SK-N-SH (cell line): ENCODE measurements at regions not wholly inside any gene's neighbourhood (a gene's known extent, or its start where the extent isn't known, plus 50 kb on each side); places are given as distances from the start of the nearest gene placed in this dataset.

ENCODE experiments used
- CTCF ChIA-PET: fragments of 300-600, 350-600 bp; formaldehyde crosslinking; extraction: SDS; loops from one replicate; lab custom pipeline; 2021; lab: Yijun Ruan, JAX
- POLR2A ChIA-PET: fragments of 350-600 bp; sonication (Branson Sonifier 250); formaldehyde crosslinking; extraction: SDS; loops from one replicate; lab custom pipeline; 2020; ENCODE audit warnings: antibody characterized with exemption, inconsistent platforms; lab: Yijun Ruan, JAX
- DNase-seq: peaks from one replicate; pipeline ENCODE4 v3.0.0; 2012
- H2AFZ ChIP-seq: fragments of 200-600 bp; sonication (generic); 2 replicates; pipeline ENCODE4 v1.8.1; 2016; ENCODE audit warnings: antibody characterized with exemption, mild to moderate bottlenecking, low read depth
- H3F3A ChIP-seq: fragments of 200-600 bp; sonication (generic); replicated peaks from 2 replicates; pipeline ENCODE3; 2016; ENCODE audit warnings: antibody characterized with exemption, mild to moderate bottlenecking; ENCODE audit not compliant: insufficient read depth
- H3K27ac ChIP-seq, 2 experiments: fragments of 200-500 bp in 1 of 2; fragments of 200-600 bp in 1 of 2; sonication (Bioruptor generic) in 1 of 2; sonication (generic), shearing (Covaris generic) in 1 of 2; 2 replicates each; pipeline versions ENCODE4 v1.5.1 to v1.6.1; 2014 to 2016; ENCODE audit warnings: low read depth in 2 of 2, inconsistent platforms in 1 of 2, low read length in 1 of 2, mild to moderate bottlenecking in 1 of 2, mixed read lengths in 1 of 2
- H3K27me3 ChIP-seq: fragments of 200-600 bp; sonication (generic), shearing (Covaris generic); 2 replicates; pipeline ENCODE4 v1.6.1; 2016; ENCODE audit warnings: mixed run types; ENCODE audit not compliant: insufficient read depth
- H3K36me3 ChIP-seq, 2 experiments: fragments of 200-500 bp in 1 of 2; fragments of 200-600 bp in 1 of 2; sonication (Bioruptor generic) in 1 of 2; sonication (generic) in 1 of 2; replicated peaks in 1 of 2; 2 replicates each; pipeline versions ENCODE3 to v1.5.1; 2014 to 2016; ENCODE audit warnings: low read length in 1 of 2, mild to moderate bottlenecking in 1 of 2; ENCODE audit not compliant: insufficient read depth in 2 of 2, control insufficient read depth in 1 of 2
- H3K4me1 ChIP-seq, 2 experiments: fragments of 200-500 bp in 1 of 2; fragments of 200-600 bp in 1 of 2; sonication (Bioruptor generic) in 1 of 2; sonication (generic), shearing (Covaris generic) in 1 of 2; 2 replicates each; pipeline versions ENCODE4 v1.5.1 to v1.6.1; 2014 to 2016; ENCODE audit warnings: low read depth in 1 of 2, low read length in 1 of 2, mixed run types in 1 of 2; ENCODE audit not compliant: insufficient read depth in 2 of 2, control insufficient read depth in 1 of 2
- H3K4me2 ChIP-seq: fragments of 200-600 bp; sonication (generic), shearing (Covaris generic); 2 replicates; pipeline ENCODE4 v1.6.1; 2017; ENCODE audit warnings: mixed run types
- H3K4me3 ChIP-seq, 2 experiments: fragments of 200-500 bp in 1 of 2; fragments of 200-600 bp in 1 of 2; sonication (Bioruptor generic) in 1 of 2; sonication (generic), shearing (Covaris generic) in 1 of 2; 2 replicates each; pipeline versions ENCODE4 v1.5.1 to v1.8.1; 2014 to 2016; ENCODE audit warnings: low read depth in 2 of 2, inconsistent platforms in 1 of 2, low read length in 1 of 2, mild to moderate bottlenecking in 1 of 2, mixed read lengths in 1 of 2, moderate library complexity in 1 of 2
- H3K79me2 ChIP-seq: fragments of 200-600 bp; sonication (generic); 2 replicates; pipeline ENCODE4 v1.8.1; 2017; ENCODE audit warnings: mild to moderate bottlenecking; ENCODE audit not compliant: insufficient read depth
- H3K9ac ChIP-seq: fragments of 200-600 bp; sonication (generic); 2 replicates; pipeline ENCODE4 v1.6.1; 2017; ENCODE audit warnings: mixed run types
- H3K9me2 ChIP-seq: fragments of 200-600 bp; sonication (generic); 2 replicates; pipeline ENCODE4 v1.6.1; 2017; ENCODE audit warnings: mixed run types
- H3K9me3 ChIP-seq: fragments of 200-600 bp; sonication (generic); 2 replicates; pipeline ENCODE4 v1.6.1; 2017; ENCODE audit warnings: mixed run types, mild to moderate bottlenecking, moderate library complexity
- H4K20me1 ChIP-seq: fragments of 200-600 bp; sonication (generic); 2 replicates; pipeline ENCODE4 v1.6.1; 2017; ENCODE audit warnings: mild to moderate bottlenecking, mixed run types; ENCODE audit not compliant: insufficient read depth
- CHD2 ChIP-seq: fragments of 150-350 bp; IDR thresholded peaks from 2 replicates; pipeline ENCODE4 v1.6.1; 2018; ENCODE audit warnings: low read length; ENCODE audit not compliant: partially characterized antibody
- CTCF ChIP-seq: fragments of 200-600 bp; sonication (generic); IDR thresholded peaks from 2 replicates; pipeline ENCODE4 v1.6.1; 2017; ENCODE audit warnings: antibody characterized with exemption, mild to moderate bottlenecking, moderate library complexity
- EZH2phosphoT487 ChIP-seq: fragments of 200-600 bp; sonication (generic); IDR thresholded peaks from 2 replicates; pipeline ENCODE4 v1.6.1; 2017; ENCODE audit warnings: low read depth, mixed run types, mild to moderate bottlenecking, antibody characterized with exemption, moderate library complexity, borderline replicate concordance
- FOSL2 ChIP-seq: IDR thresholded peaks from 2 replicates; pipeline ENCODE4 v1.4.0; 2012; ENCODE audit warnings: low read depth, mild to moderate bottlenecking, moderate library complexity, borderline replicate concordance
- FOXJ3 ChIP-seq: sonication (generic); formaldehyde crosslinking; IDR thresholded peaks from 2 replicates; pipeline ENCODE4 v1.5.1; 2020; ENCODE audit warnings: mild to moderate bottlenecking, missing genetic modification reagents
- GATA2 ChIP-seq: sonication (generic); formaldehyde crosslinking; IDR thresholded peaks from 2 replicates; pipeline ENCODE4 v1.5.0; 2020; ENCODE audit warnings: mild to moderate bottlenecking, missing genetic modification reagents
- JUND ChIP-seq: IDR thresholded peaks from 2 replicates; pipeline ENCODE4 v1.4.0; 2012
- MEF2A ChIP-seq: IDR thresholded peaks from 2 replicates; pipeline ENCODE4 v1.4.0; 2012; ENCODE audit warnings: low read depth, borderline replicate concordance
- MXI1 ChIP-seq: IDR thresholded peaks from 2 replicates; pipeline ENCODE4 v1.6.1; 2012; ENCODE audit warnings: mild to moderate bottlenecking, low read depth, low read length, improper control_type of control experiment
- NRF1 ChIP-seq: IDR thresholded peaks from 2 replicates; pipeline ENCODE4 v1.6.1; 2012; ENCODE audit warnings: low read depth, mild to moderate bottlenecking, low read length
- PBX3 ChIP-seq: IDR thresholded peaks from 2 replicates; pipeline ENCODE4; 2012
- POLR2AphosphoS5 ChIP-seq: IDR thresholded peaks from 2 replicates; pipeline ENCODE4 v1.6.1; 2012; ENCODE audit warnings: low read depth, low read length
- RAD21 ChIP-seq: IDR thresholded peaks from 2 replicates; pipeline ENCODE4 v1.6.1; 2012; ENCODE audit warnings: mild to moderate bottlenecking, low read length
- RXRA ChIP-seq: IDR thresholded peaks from 2 replicates; pipeline ENCODE4 v1.4.0; 2012; ENCODE audit warnings: low read depth, mild to moderate bottlenecking, borderline replicate concordance
- TCF12 ChIP-seq: IDR thresholded peaks from 2 replicates; pipeline ENCODE4 v1.4.0; 2012
- TEAD4 ChIP-seq: IDR thresholded peaks from 2 replicates; pipeline ENCODE4 v1.4.0; 2012; ENCODE audit warnings: mild to moderate bottlenecking, borderline replicate concordance; ENCODE audit not compliant: insufficient read depth
- USF1 ChIP-seq: IDR thresholded peaks from 2 replicates; pipeline ENCODE4 v1.4.0; 2012; ENCODE audit warnings: low read depth, borderline replicate concordance
- YY1 ChIP-seq: IDR thresholded peaks from 2 replicates; pipeline ENCODE4 v1.4.0; 2012; ENCODE audit warnings: low read depth, mild to moderate bottlenecking
- WGBS: methylation state at CpG from one replicate; pipeline ENCODE4 v1.1.6; 2017; ENCODE audit warnings: low lambda C conversion rate; 5-methylcytosine and 5-hydroxymethylcytosine counted together
- TF ChIP-seq, protein P1 (sequence below): IDR thresholded peaks from 2 replicates; pipeline ENCODE4 v1.4.0; 2012; ENCODE audit warnings: low read depth, borderline replicate concordance

- Histone ChIP-seq H3K9me2 (no peaks in the 10 kb centered on the region), H2AFZ (no peak overlapping the region), H3K27me3 (peaks cover 16% of the 10 kb centered on the region; the same call in 1 of the 2 replicates), H3K4me2 (no peak overlapping the region), H3K4me3 (no peak overlapping the region), H3K4me1 (no peaks in the 10 kb centered on the region), H3K79me2 (no peaks in the 10 kb centered on the region), H3K27ac (no peak overlapping the region), H3F3A (no peaks in the 10 kb centered on the region), H3K9me3 (no peaks in the 10 kb centered on the region), H3K9ac (no peak overlapping the region), H4K20me1 (no peaks in the 10 kb centered on the region), H3K36me3 (no peaks in the 10 kb centered on the region)
- ChIA-PET CTCF (no interaction called here), POLR2A (no interaction called here)
- 52% methylated on average over 2 of the region's 2 CpGs for WGBS
- no peak for DNase-seq
- TF ChIP-seq TEAD4 (no peak), FOSL2 (no peak), MXI1 (no peak), PBX3 (no peak), RXRA (no peak), TCF12 (no peak), CTCF (no peak), NRF1 (no peak), USF1 (no peak), POLR2AphosphoS5 (no peak), JUND (no peak), CHD2 (no peak), YY1 (no peak), FOXJ3 (no peak), RAD21 (no peak), MEF2A (no peak), GATA2 (CRISPR knock-in tag) (no peak), EZH2phosphoT487 (no peak)
- TF ChIP-seq, protein P1, sequence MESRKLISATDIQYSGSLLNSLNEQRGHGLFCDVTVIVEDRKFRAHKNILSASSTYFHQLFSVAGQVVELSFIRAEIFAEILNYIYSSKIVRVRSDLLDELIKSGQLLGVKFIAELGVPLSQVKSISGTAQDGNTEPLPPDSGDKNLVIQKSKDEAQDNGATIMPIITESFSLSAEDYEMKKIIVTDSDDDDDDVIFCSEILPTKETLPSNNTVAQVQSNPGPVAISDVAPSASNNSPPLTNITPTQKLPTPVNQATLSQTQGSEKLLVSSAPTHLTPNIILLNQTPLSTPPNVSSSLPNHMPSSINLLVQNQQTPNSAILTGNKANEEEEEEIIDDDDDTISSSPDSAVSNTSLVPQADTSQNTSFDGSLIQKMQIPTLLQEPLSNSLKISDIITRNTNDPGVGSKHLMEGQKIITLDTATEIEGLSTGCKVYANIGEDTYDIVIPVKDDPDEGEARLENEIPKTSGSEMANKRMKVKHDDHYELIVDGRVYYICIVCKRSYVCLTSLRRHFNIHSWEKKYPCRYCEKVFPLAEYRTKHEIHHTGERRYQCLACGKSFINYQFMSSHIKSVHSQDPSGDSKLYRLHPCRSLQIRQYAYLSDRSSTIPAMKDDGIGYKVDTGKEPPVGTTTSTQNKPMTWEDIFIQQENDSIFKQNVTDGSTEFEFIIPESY: no peak
Measured at GRCh38 chr16:86410081-86410480, 100.2 kb upstream of the FOXF1 start.
